WTC11 (cell line): ENCODE measurements at regions not wholly inside any gene's neighbourhood (a gene's known extent, or its start where the extent isn't known, plus 50 kb on each side); places are given as distances from the start of the nearest gene placed in this dataset.

Source experiments
- ATAC-seq: fragments of 200-7000 bp; cut with Tn5 transposase; 2 replicates; pipeline ENCODE4 v1.10.0; 2021; ENCODE audit warnings: mild to moderate bottlenecking, moderate library complexity
- CTCF ChIA-PET: fragments of 300-600 bp; sonication (Branson Sonifier 250); formaldehyde crosslinking; loops from one replicate; lab custom pipeline; 2021; ENCODE audit warnings: antibody characterized with exemption; lab: Charles Lee
- POLR2A ChIA-PET: fragments of 350-600 bp; sonication (Branson Sonifier 250); formaldehyde crosslinking; loops from one replicate; lab custom pipeline; 2021; ENCODE audit warnings: antibody characterized with exemption; lab: Charles Lee
- DNase-seq: peaks from one replicate; pipeline ENCODE4 v3.0.0; 2021; ENCODE audit warnings: low spot score
- H3K27ac Mint-ChIP-seq: 2 replicates; pipeline ENCODE4 v1.8.0; 2021; ENCODE audit warnings: mixed read lengths
- H3K27me3 Mint-ChIP-seq: 2 replicates; pipeline ENCODE4 v1.8.0; 2021; ENCODE audit warnings: low read depth, mild to moderate bottlenecking, moderate library complexity, mixed read lengths
- H3K36me3 Mint-ChIP-seq: 2 replicates; pipeline ENCODE4 v1.8.0; 2021; ENCODE audit warnings: mixed read lengths
- H3K4me1 Mint-ChIP-seq: 2 replicates; pipeline ENCODE4 v1.8.0; 2022; ENCODE audit warnings: mixed read lengths
- H3K4me3 Mint-ChIP-seq: 2 replicates; pipeline ENCODE4 v1.8.0; 2021; ENCODE audit warnings: mild to moderate bottlenecking, moderate library complexity, mixed read lengths
- H3K9me3 Mint-ChIP-seq: 2 replicates; pipeline ENCODE4 v1.8.0; 2021; ENCODE audit warnings: mixed read lengths
- ATF1 ChIP-seq: sonication (generic); formaldehyde crosslinking; IDR thresholded peaks from 2 replicates; pipeline ENCODE4 v1.8.1; 2023; ENCODE audit warnings: mild to moderate bottlenecking, moderate library complexity, missing genetic modification reagents
- EMX1 ChIP-seq: fragments of 250-450 bp; sonication (Bioruptor Pico); IDR thresholded peaks from 2 replicates; pipeline ENCODE4 v1.8.0; 2021; ENCODE audit warnings: mild to moderate bottlenecking
- GABPB1 ChIP-seq: sonication (generic); formaldehyde crosslinking; IDR thresholded peaks from 2 replicates; pipeline ENCODE4 v1.8.1; 2023; ENCODE audit warnings: mild to moderate bottlenecking, missing genetic modification reagents
- MAX ChIP-seq: sonication (generic); formaldehyde crosslinking; IDR thresholded peaks from 2 replicates; pipeline ENCODE4 v1.8.0; 2022; ENCODE audit warnings: mild to moderate bottlenecking, missing genetic modification reagents
- OVOL2 ChIP-seq: fragments of 250-450 bp; sonication (Bioruptor Pico); IDR thresholded peaks from 2 replicates; pipeline ENCODE4 v1.9.0; 2021; ENCODE audit warnings: mild to moderate bottlenecking, borderline replicate concordance
- PRRX2 ChIP-seq: fragments of 250-450 bp; sonication (Bioruptor Pico); IDR thresholded peaks from 2 replicates; pipeline ENCODE4 v1.8.0; 2021; ENCODE audit warnings: mild to moderate bottlenecking
- ZNF317 ChIP-seq: sonication (generic); formaldehyde crosslinking; IDR thresholded peaks from 2 replicates; pipeline ENCODE4 v1.8.1; 2023; ENCODE audit warnings: low read depth, mild to moderate bottlenecking, moderate library complexity, missing genetic modification reagents, borderline replicate concordance
- TF ChIP-seq, protein P1 (sequence below): fragments of 250-450 bp; sonication (Bioruptor Pico); IDR thresholded peaks from 2 replicates; pipeline ENCODE4 v2.1.2; 2022; ENCODE audit warnings: mild to moderate bottlenecking, moderate library complexity
- TF ChIP-seq, protein P2 (sequence below): sonication (generic); formaldehyde crosslinking; IDR thresholded peaks from 2 replicates; pipeline ENCODE4 v1.8.1; 2023; ENCODE audit warnings: mild to moderate bottlenecking, missing genetic modification reagents
- TF ChIP-seq, protein P3 (sequence below): fragments of 250-450 bp; sonication (Bioruptor Pico); IDR thresholded peaks from 2 replicates; pipeline ENCODE4 v1.8.0; 2021; ENCODE audit warnings: mild to moderate bottlenecking
- TF ChIP-seq, protein P4 (sequence below): sonication (generic); formaldehyde crosslinking; IDR thresholded peaks from 2 replicates; pipeline ENCODE4 v1.8.1; 2023; ENCODE audit warnings: mild to moderate bottlenecking, missing genetic modification reagents, moderate library complexity
- TF ChIP-seq, protein P5 (sequence below): sonication (generic); formaldehyde crosslinking; IDR thresholded peaks from 2 replicates; pipeline ENCODE4 v1.8.0; 2022; ENCODE audit warnings: mild to moderate bottlenecking, missing genetic modification reagents
- TF ChIP-seq, protein P6 (sequence below): sonication (generic); formaldehyde crosslinking; IDR thresholded peaks from 2 replicates; pipeline ENCODE4 v1.8.0; 2022; ENCODE audit warnings: mild to moderate bottlenecking, missing genetic modification reagents
- TF ChIP-seq, protein P7 (sequence below): sonication (generic); formaldehyde crosslinking; conservative IDR thresholded peaks from 2 replicates; pipeline ENCODE4 v1.8.1; 2023; ENCODE audit warnings: mild to moderate bottlenecking, low read depth, missing genetic modification reagents, moderate library complexity

GRCh38 chr9:129442803-129443511 lies 177.9 kb downstream of the C9orf50 start (continued):
- TF ChIP-seq, protein P1, sequence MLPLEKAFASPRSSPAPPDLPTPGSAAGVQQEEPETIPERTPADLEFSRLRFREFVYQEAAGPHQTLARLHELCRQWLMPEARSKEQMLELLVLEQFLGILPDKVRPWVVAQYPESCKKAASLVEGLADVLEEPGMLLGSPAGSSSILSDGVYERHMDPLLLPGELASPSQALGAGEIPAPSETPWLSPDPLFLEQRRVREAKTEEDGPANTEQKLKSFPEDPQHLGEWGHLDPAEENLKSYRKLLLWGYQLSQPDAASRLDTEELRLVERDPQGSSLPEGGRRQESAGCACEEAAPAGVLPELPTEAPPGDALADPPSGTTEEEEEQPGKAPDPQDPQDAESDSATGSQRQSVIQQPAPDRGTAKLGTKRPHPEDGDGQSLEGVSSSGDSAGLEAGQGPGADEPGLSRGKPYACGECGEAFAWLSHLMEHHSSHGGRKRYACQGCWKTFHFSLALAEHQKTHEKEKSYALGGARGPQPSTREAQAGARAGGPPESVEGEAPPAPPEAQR: no peak
- TF ChIP-seq, protein P2, sequence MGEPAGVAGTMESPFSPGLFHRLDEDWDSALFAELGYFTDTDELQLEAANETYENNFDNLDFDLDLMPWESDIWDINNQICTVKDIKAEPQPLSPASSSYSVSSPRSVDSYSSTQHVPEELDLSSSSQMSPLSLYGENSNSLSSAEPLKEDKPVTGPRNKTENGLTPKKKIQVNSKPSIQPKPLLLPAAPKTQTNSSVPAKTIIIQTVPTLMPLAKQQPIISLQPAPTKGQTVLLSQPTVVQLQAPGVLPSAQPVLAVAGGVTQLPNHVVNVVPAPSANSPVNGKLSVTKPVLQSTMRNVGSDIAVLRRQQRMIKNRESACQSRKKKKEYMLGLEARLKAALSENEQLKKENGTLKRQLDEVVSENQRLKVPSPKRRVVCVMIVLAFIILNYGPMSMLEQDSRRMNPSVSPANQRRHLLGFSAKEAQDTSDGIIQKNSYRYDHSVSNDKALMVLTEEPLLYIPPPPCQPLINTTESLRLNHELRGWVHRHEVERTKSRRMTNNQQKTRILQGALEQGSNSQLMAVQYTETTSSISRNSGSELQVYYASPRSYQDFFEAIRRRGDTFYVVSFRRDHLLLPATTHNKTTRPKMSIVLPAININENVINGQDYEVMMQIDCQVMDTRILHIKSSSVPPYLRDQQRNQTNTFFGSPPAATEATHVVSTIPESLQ: no peak
- no peak for TF ChIP-seq PRRX2 (CRISPR knock-in tag)
- TF ChIP-seq, protein P3, sequence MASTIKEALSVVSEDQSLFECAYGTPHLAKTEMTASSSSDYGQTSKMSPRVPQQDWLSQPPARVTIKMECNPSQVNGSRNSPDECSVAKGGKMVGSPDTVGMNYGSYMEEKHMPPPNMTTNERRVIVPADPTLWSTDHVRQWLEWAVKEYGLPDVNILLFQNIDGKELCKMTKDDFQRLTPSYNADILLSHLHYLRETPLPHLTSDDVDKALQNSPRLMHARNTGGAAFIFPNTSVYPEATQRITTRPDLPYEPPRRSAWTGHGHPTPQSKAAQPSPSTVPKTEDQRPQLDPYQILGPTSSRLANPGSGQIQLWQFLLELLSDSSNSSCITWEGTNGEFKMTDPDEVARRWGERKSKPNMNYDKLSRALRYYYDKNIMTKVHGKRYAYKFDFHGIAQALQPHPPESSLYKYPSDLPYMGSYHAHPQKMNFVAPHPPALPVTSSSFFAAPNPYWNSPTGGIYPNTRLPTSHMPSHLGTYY (CRISPR knock-in tag): no peak

DNA sequence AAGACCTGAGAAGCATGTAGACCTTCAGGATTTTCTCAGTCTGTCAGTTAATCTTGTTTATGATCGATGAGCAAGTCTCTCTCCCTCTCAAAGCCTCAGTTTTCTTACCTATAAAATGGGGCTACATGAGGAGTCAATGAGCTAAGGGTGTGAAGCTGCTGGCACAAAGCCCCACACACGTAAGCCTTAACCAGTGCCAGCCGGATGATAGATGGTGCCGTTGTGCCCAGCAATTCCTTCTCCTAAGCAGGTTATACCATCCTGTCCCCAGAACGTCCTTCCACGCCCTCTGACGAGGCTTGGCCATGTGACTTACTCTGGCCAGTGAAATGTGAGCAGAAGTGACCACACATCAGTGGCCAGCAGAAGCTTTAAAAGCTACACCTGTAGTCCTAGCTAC lies 179.0 kb downstream of the C9orf50 start:
- H3K36me3 Mint-ChIP-seq: no peaks in the 10 kb centered on the region
- POLR2A ChIA-PET: no interaction called here
- H3K4me3 Mint-ChIP-seq: no peak overlapping the region
- no peak for DNase-seq
- H3K27ac Mint-ChIP-seq: no peak overlapping the region
- CTCF ChIA-PET: interaction anchor here (0.5 to 0.6 kb wide), 2 partner anchors 19 to 806 kb away, joined by 4 to 7 read pairs; no protein-coding TSS in a partner anchor
- TF ChIP-seq, protein P4, sequence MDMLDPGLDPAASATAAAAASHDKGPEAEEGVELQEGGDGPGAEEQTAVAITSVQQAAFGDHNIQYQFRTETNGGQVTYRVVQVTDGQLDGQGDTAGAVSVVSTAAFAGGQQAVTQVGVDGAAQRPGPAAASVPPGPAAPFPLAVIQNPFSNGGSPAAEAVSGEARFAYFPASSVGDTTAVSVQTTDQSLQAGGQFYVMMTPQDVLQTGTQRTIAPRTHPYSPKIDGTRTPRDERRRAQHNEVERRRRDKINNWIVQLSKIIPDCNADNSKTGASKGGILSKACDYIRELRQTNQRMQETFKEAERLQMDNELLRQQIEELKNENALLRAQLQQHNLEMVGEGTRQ (CRISPR knock-in tag): peak; percentile 55; the same call in 1 of the 2 replicates
- no peak for TF ChIP-seq EMX1 (CRISPR knock-in tag)
- TF ChIP-seq GABPB1: no peak
- H3K4me1 Mint-ChIP-seq: peaks cover 25% of the 10 kb centered on the region
- H3K9me3 Mint-ChIP-seq: peaks cover 3% of the 10 kb centered on the region; the same call in 1 of the 2 replicates
- H3K27me3 Mint-ChIP-seq: peaks cover 72% of the 10 kb centered on the region
- ATAC-seq: no peak

DNA sequence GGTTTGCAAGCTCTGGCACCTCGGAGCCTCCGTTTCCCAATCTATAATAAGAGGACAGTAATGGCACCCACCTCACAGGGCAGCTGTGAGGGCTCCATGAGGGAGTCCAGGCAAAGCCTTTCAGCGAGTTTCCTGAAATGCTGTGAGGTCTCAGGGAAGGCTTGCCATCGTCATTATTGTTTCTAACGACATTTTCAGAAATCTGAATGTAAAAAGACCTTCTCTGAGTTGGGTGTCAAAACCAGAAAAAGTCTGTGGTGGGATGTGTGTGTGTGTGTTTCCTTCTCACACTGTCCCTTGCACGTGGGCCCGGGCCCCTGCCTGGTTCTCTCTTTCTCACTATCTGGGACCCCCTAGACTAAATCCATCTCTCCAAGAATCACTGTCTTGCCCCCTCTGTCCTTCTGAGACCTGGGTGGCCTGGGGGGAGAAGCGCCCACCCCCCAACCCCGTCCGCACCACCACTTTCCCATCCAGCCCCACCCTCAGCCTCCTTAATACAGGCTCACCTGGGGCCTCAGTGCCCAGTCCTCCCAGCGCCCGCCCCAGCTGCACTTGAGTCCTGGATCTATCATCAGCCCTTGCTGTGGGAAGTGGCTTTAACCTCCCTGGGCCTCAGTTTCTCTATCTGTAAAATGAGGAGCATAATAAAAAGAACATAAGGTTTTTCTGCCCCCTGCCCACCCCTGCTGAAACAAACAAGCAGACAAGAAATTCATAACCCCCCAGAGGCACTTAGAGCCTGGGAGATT lies 180.3 kb downstream of the C9orf50 start:
- Mint-ChIP-seq H3K9me3 (peaks cover 3% of the 10 kb centered on the region; the same call in 1 of the 2 replicates), H3K27ac (no peak overlapping the region), H3K27me3 (peaks cover 79% of the 10 kb centered on the region), H3K4me3 (no peak overlapping the region), H3K36me3 (no peaks in the 10 kb centered on the region), H3K4me1 (peaks cover 32% of the 10 kb centered on the region)
- DNase-seq: no peak
- ATAC-seq: no peak
- POLR2A ChIA-PET: no interaction called here
- CTCF ChIA-PET: no interaction called here
- TF ChIP-seq, protein P5, sequence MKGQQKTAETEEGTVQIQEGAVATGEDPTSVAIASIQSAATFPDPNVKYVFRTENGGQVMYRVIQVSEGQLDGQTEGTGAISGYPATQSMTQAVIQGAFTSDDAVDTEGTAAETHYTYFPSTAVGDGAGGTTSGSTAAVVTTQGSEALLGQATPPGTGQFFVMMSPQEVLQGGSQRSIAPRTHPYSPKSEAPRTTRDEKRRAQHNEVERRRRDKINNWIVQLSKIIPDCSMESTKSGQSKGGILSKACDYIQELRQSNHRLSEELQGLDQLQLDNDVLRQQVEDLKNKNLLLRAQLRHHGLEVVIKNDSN: no peak
- TF ChIP-seq EMX1 (CRISPR knock-in tag) (no peak), ATF1 (CRISPR knock-in tag) (no peak), MAX (no peak), ZNF317 (no peak), OVOL2 (no peak)
- TF ChIP-seq, protein P6, sequence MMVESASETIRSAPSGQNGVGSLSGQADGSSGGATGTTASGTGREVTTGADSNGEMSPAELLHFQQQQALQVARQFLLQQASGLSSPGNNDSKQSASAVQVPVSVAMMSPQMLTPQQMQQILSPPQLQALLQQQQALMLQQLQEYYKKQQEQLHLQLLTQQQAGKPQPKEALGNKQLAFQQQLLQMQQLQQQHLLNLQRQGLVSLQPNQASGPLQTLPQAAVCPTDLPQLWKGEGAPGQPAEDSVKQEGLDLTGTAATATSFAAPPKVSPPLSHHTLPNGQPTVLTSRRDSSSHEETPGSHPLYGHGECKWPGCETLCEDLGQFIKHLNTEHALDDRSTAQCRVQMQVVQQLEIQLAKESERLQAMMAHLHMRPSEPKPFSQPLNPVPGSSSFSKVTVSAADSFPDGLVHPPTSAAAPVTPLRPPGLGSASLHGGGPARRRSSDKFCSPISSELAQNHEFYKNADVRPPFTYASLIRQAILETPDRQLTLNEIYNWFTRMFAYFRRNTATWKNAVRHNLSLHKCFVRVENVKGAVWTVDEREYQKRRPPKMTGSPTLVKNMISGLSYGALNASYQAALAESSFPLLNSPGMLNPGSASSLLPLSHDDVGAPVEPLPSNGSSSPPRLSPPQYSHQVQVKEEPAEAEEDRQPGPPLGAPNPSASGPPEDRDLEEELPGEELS (CRISPR knock-in tag): no peak
- TF ChIP-seq, protein P1: no peak
- TF ChIP-seq, protein P2: no peak
- TF ChIP-seq, protein P7, sequence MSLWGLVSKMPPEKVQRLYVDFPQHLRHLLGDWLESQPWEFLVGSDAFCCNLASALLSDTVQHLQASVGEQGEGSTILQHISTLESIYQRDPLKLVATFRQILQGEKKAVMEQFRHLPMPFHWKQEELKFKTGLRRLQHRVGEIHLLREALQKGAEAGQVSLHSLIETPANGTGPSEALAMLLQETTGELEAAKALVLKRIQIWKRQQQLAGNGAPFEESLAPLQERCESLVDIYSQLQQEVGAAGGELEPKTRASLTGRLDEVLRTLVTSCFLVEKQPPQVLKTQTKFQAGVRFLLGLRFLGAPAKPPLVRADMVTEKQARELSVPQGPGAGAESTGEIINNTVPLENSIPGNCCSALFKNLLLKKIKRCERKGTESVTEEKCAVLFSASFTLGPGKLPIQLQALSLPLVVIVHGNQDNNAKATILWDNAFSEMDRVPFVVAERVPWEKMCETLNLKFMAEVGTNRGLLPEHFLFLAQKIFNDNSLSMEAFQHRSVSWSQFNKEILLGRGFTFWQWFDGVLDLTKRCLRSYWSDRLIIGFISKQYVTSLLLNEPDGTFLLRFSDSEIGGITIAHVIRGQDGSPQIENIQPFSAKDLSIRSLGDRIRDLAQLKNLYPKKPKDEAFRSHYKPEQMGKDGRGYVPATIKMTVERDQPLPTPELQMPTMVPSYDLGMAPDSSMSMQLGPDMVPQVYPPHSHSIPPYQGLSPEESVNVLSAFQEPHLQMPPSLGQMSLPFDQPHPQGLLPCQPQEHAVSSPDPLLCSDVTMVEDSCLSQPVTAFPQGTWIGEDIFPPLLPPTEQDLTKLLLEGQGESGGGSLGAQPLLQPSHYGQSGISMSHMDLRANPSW: no peak
